Coronary artery (tissue), 2 donors: ENCODE measurements at regions not wholly inside any gene's neighbourhood (a gene's known extent, or its start where the extent isn't known, plus 50 kb on each side); places are given as distances from the start of the nearest gene placed in this dataset.

Experiments
- DNase-seq: peaks from one replicate; pipeline ENCODE4 v3.0.0-alpha.2; 2017; ENCODE audit warnings: low spot score
- H3K27ac ChIP-seq, 2 donors: fragments of 200-600 bp; sonication (generic); one replicate each; pipeline ENCODE4 v1.5.1; 2016 to 2019
- H3K4me3 ChIP-seq: fragments of 200-600 bp; sonication (generic); 2 replicates; pipeline ENCODE4 v1.5.1; 2016; ENCODE audit warnings: mild to moderate bottlenecking, moderate library complexity
- CTCF ChIP-seq: fragments of 200-600 bp; sonication (generic); IDR thresholded peaks from one replicate; pipeline ENCODE4 v1.5.1; 2019; ENCODE audit warnings: antibody characterized with exemption

GRCh38 chr12:111173391-111173790 lies 195.5 kb downstream of the PHETA1 start:
- no peak for DNase-seq
- TF ChIP-seq CTCF: no peak

GRCh38 chr12:111172786-111173185 lies 196.1 kb downstream of the PHETA1 start:
- Histone ChIP-seq H3K4me3 (no peak overlapping the region), H3K27ac (no peak overlapping the region)
- DNase-seq: no peak
- no peak for TF ChIP-seq CTCF

More at GRCh38 chr12:111173391-111173790, 195.5 kb downstream of the PHETA1 start:
- H3K27ac ChIP-seq: no peak overlapping the region
- H3K4me3 ChIP-seq: no peak overlapping the region

GRCh38 chr12:111171832-111172231 lies 197.1 kb downstream of the PHETA1 start:
- DNase-seq: no peak
- Histone ChIP-seq H3K4me3 (no peak overlapping the region), H3K27ac (no peak overlapping the region)
- TF ChIP-seq CTCF: no peak

- Histone ChIP-seq H3K4me3 (no peak overlapping the region), H3K27ac (no peak overlapping the region)
- TF ChIP-seq CTCF: no peak
- no peak for DNase-seq
Observed at GRCh38 chr12:111171345-111171744, 197.6 kb downstream of the PHETA1 start.

- Histone ChIP-seq H3K27ac (no peak overlapping the region), H3K4me3 (no peak overlapping the region)
- no peak for TF ChIP-seq CTCF
- no peak for DNase-seq
Observed at GRCh38 chr12:111170543-111170942, 198.4 kb downstream of the PHETA1 start.

- TF ChIP-seq CTCF: no peak
- H3K4me3 ChIP-seq: no peak overlapping the region
- no peak overlapping the region for H3K27ac ChIP-seq
- no peak for DNase-seq
Observed at GRCh38 chr12:111169456-111169855, 199.4 kb downstream of the PHETA1 start.

- Histone ChIP-seq H3K4me3 (no peak overlapping the region), H3K27ac (no peak overlapping the region)
- TF ChIP-seq CTCF: no peak
- DNase-seq: no peak
Observed at GRCh38 chr12:111169032-111169431, 199.9 kb downstream of the PHETA1 start.
